PC-9 (cell line): ENCODE measurements at regions not wholly inside any gene's neighbourhood (a gene's known extent, or its start where the extent isn't known, plus 50 kb on each side); places are given as distances from the start of the nearest gene placed in this dataset.

Experiments used
- EZH2 ChIP-seq: fragments of 200-600 bp; sonication (generic); IDR thresholded peaks from 2 replicates; pipeline ENCODE4 v1.8.0; 2017; ENCODE audit warnings: antibody characterized with exemption, low read depth
- TF ChIP-seq, protein P1 (sequence below): fragments of 200-600 bp; sonication (generic); conservative IDR thresholded peaks from 2 replicates; pipeline ENCODE4 v1.6.1; 2017; ENCODE audit warnings: mixed run types, antibody characterized with exemption, mild to moderate bottlenecking, moderate library complexity

DNA sequence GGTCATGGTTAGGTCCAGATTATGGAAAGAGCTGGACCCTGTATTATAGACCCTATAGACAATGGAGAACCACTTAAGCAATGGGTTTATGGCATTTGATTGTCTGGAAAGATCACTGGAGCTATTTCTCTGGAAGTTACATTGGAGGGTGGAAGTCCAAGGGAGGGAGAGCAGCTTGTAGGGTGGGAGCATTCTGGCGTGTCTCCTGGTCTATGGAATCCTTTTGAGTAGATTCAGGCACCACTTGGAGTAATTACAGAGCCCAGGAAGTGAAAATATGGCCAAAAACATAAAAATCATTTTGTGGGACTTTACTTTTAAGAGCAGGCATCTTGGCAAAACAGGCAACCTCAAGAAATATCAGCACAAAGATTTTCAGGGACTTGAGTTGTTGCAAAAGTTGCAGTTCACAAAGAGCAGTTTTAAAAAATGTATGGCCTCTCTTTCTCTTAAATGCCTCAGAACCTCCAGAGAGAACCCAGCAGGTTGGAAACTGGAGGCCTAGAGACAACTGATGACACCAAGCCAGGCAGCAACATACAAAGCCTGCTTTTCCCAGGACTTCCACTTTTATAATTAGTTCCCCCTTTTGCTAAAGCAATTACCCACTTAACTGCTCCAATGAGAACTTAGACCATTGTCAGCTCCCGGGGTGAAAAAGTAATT, 331.0 kb downstream of the MYCN start:
- TF ChIP-seq, protein P1, sequence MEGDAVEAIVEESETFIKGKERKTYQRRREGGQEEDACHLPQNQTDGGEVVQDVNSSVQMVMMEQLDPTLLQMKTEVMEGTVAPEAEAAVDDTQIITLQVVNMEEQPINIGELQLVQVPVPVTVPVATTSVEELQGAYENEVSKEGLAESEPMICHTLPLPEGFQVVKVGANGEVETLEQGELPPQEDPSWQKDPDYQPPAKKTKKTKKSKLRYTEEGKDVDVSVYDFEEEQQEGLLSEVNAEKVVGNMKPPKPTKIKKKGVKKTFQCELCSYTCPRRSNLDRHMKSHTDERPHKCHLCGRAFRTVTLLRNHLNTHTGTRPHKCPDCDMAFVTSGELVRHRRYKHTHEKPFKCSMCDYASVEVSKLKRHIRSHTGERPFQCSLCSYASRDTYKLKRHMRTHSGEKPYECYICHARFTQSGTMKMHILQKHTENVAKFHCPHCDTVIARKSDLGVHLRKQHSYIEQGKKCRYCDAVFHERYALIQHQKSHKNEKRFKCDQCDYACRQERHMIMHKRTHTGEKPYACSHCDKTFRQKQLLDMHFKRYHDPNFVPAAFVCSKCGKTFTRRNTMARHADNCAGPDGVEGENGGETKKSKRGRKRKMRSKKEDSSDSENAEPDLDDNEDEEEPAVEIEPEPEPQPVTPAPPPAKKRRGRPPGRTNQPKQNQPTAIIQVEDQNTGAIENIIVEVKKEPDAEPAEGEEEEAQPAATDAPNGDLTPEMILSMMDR = no peak
- TF ChIP-seq EZH2 = no peak
